Prostate gland (tissue), 2 donors: ENCODE measurements at regions not wholly inside any gene's neighbourhood (a gene's known extent, or its start where the extent isn't known, plus 50 kb on each side); places are given as distances from the start of the nearest gene placed in this dataset.

ENCODE experiments used
- DNase-seq: peaks from one replicate; pipeline ENCODE4 v3.0.0-alpha.2; 2019; ENCODE audit warnings: low spot score
- H3K27ac ChIP-seq, 2 donors: fragments of 200-600 bp; sonication (generic); 2 replicates each; pipeline ENCODE4 v1.5.1; 2017 to 2019
- H3K27me3 ChIP-seq: fragments of 200-600 bp; sonication (generic); replicated peaks from 2 replicates; pipeline ENCODE4 v1.5.1; 2019; ENCODE audit not compliant: insufficient read depth
- H3K36me3 ChIP-seq, 2 donors: fragments of 200-600 bp; sonication (generic); 1 replicate in 1 of 2; 2 replicates in 1 of 2; pipeline versions ENCODE4 v1.5.1 to v1.8.1; 2017 to 2019
- H3K4me1 ChIP-seq: fragments of 200-600 bp; sonication (generic); replicated peaks from 2 replicates; pipeline ENCODE4 v1.5.1; 2019
- H3K4me3 ChIP-seq, 2 donors: fragments of 200-600 bp; sonication (generic); 2 replicates each; pipeline ENCODE4 v1.5.1; 2017 to 2019
- H3K9me3 ChIP-seq: fragments of 200-600 bp; sonication (generic); 2 replicates; pipeline ENCODE4 v1.5.1; 2017
- CTCF ChIP-seq, 4 experiments: fragments of 200-600 bp in 2 of 4; fragments of 450-650 bp in 2 of 4; sonication (generic) in 2 of 4; IDR thresholded peaks; 1 replicate in 3 of 4; 2 replicates in 1 of 4; pipeline ENCODE4 v1.5.1; 2016 to 2019; ENCODE audit warnings: antibody characterized with exemption in 4 of 4, mild to moderate bottlenecking in 2 of 4, moderate library complexity in 2 of 4
- POLR2A ChIP-seq: fragments of 450-650 bp; IDR thresholded peaks from one replicate; pipeline ENCODE4 v1.6.1; 2016; ENCODE audit warnings: antibody characterized with exemption, mild to moderate bottlenecking
- POLR2AphosphoS5 ChIP-seq: sonication (generic); formaldehyde crosslinking; IDR thresholded peaks from one replicate; pipeline ENCODE4 v1.6.1; 2017; ENCODE audit warnings: antibody characterized with exemption
- whole genome bisulfite sequencing: methylation state at CpG from one replicate; pipeline ENCODE4 v1.1.5; 2018; 5-methylcytosine and 5-hydroxymethylcytosine counted together
- intact Hi-C: fragments of 100-400 bp; cut with DNase I; formaldehyde crosslinking; loops from one replicate; pipeline ENCODE4 v1.14.2; 2022

GRCh38 chr2:4455486-4456155, 752.2 kb downstream of the DCDC2C start:
- 81% methylated on average over 3 of the region's 3 CpGs for WGBS
- intact Hi-C loops = no loop called here
- Histone ChIP-seq H3K27ac (no peak overlapping the region), H3K4me3 (no peak overlapping the region), H3K36me3 (no peaks in the 10 kb centered on the region), H3K27me3 (no peaks in the 10 kb centered on the region), H3K9me3 (no peaks in the 10 kb centered on the region), H3K4me1 (no peaks in the 10 kb centered on the region)
- no peak for DNase-seq
- TF ChIP-seq POLR2A (no peak), CTCF (IDR thresholded peaks at IDR 0.05) (no peak), POLR2AphosphoS5 (no peak)

GRCh38 chr2:4464634-4465266, 761.4 kb downstream of the DCDC2C start:
- Histone ChIP-seq H3K27ac (no peak overlapping the region), H3K27me3 (no peaks in the 10 kb centered on the region), H3K4me3 (no peak overlapping the region), H3K4me1 (no peaks in the 10 kb centered on the region), H3K9me3 (no peaks in the 10 kb centered on the region), H3K36me3 (no peaks in the 10 kb centered on the region)
- intact Hi-C loops = no loop called here
- DNase-seq = no peak
- 90% methylated on average over 12 of the region's 12 CpGs for WGBS
- TF ChIP-seq POLR2AphosphoS5 (no peak), CTCF (IDR thresholded peaks at IDR 0.05) (no peak), POLR2A (no peak)

GRCh38 chr2:4465671-4466070, 762.3 kb downstream of the DCDC2C start:
- Histone ChIP-seq H3K9me3 (no peaks in the 10 kb centered on the region), H3K27me3 (no peaks in the 10 kb centered on the region), H3K4me1 (no peaks in the 10 kb centered on the region), H3K36me3 (no peaks in the 10 kb centered on the region), H3K27ac (no peak overlapping the region), H3K4me3 (no peak overlapping the region)
- intact Hi-C loops = no loop called here
- TF ChIP-seq POLR2AphosphoS5 = no peak
- TF ChIP-seq CTCF (IDR thresholded peaks at IDR 0.05) = no peak
- no peak for TF ChIP-seq POLR2A
- DNase-seq = no peak
- WGBS = 79% methylated on average over 3 of the region's 3 CpGs

- Histone ChIP-seq H3K4me1 (no peaks in the 10 kb centered on the region), H3K9me3 (no peaks in the 10 kb centered on the region), H3K27me3 (no peaks in the 10 kb centered on the region), H3K4me3 (no peak overlapping the region), H3K36me3 (no peaks in the 10 kb centered on the region), H3K27ac (no peak overlapping the region)
- no peak for TF ChIP-seq POLR2A
- TF ChIP-seq POLR2AphosphoS5 = no peak
- TF ChIP-seq CTCF (IDR thresholded peaks at IDR 0.05) = no peak
- intact Hi-C loops = no loop called here
- no peak for DNase-seq
These were observed 772.2 kb downstream of the DCDC2C start for GRCh38 chr2:4475618-4476017.

- no peak for DNase-seq
- TF ChIP-seq CTCF (IDR thresholded peaks at IDR 0.05) = no peak
- TF ChIP-seq POLR2AphosphoS5 = no peak
- no peak for TF ChIP-seq POLR2A
- Histone ChIP-seq H3K36me3 (no peaks in the 10 kb centered on the region), H3K4me1 (no peaks in the 10 kb centered on the region), H3K27me3 (no peaks in the 10 kb centered on the region), H3K4me3 (no peak overlapping the region), H3K27ac (no peak overlapping the region), H3K9me3 (no peaks in the 10 kb centered on the region)
- WGBS = 81% methylated on average over 3 of the region's 3 CpGs
- intact Hi-C loops = no loop called here
These were observed 779.7 kb downstream of the DCDC2C start for GRCh38 chr2:4483050-4483449.
